ENCODE measurements at regions not wholly inside any gene's neighbourhood (a gene's known extent, or its start where the extent isn't known, plus 50 kb on each side); places are given as distances from the start of the nearest gene placed in this dataset.
"Not testable (repeated sequence)": the region's sequence is repeated elsewhere in the genome, so short reads cannot be mapped to it uniquely, and the experiment has no call there.

- H3K23ac ChIP-seq (ENCODE audit: low read depth, low read length); H4K8ac ChIP-seq (ENCODE audit: low read depth in 2 of 2, low read length in 2 of 2); H3K27me3 ChIP-seq (ENCODE audit: control insufficient read depth, insufficient read depth, low read length); BruUV-seq (replicated peaks); H3K14ac ChIP-seq (replicated peaks; ENCODE audit: low read depth, low read length); H2BK15ac ChIP-seq (ENCODE audit: low read depth, low read length); H3K79me1 ChIP-seq (ENCODE audit: low read depth in 1 of 2, low read length in 2 of 2); dilution Hi-C loops (cut with HindIII; ENCODE audit: low sequenced_read_pairs, unreplicated experiment); H3K27ac ChIP-seq (ENCODE audit: insufficient read depth, low read length); CTCF ChIA-PET; H3K9me3 ChIP-seq (ENCODE audit: control insufficient read depth, insufficient read depth, low read length); H3K4me3 ChIP-seq (ENCODE audit: insufficient read depth, low read depth, low read length); H2BK20ac ChIP-seq (ENCODE audit: low read depth, low read length); POLR2A ChIA-PET (ENCODE audit: unreplicated experiment); H2AK9ac ChIP-seq (replicated peaks; ENCODE audit: low read depth, low read length, poor library complexity); H4K20me1 ChIP-seq (ENCODE audit: insufficient read depth, low read length); H3K9ac ChIP-seq (ENCODE audit: low read depth, low read length); DNase-seq; H4K5ac ChIP-seq (ENCODE audit: low read depth, low read length); H3K36me3 ChIP-seq (ENCODE audit: control insufficient read depth, insufficient read depth, low read length); H2BK120ac ChIP-seq (ENCODE audit: low read depth, low read length); intact Hi-C loops (cut with micrococcal nuclease); H2BK5ac ChIP-seq (ENCODE audit: low read depth, low read length, poor library complexity, severe bottlenecking); H2AFZ ChIP-seq (replicated peaks; ENCODE audit: low read length, poor library complexity); H3K56ac ChIP-seq (ENCODE audit: extremely low read depth, insufficient read depth, low read length); in situ Hi-C loops (cut with MboI; ENCODE audit: low sequenced_read_pairs); H4K91ac ChIP-seq (ENCODE audit: insufficient read depth, low read depth, low read length); H3K9me1 ChIP-seq (ENCODE audit: insufficient read depth, low read length); H2AK5ac ChIP-seq (ENCODE audit: low read depth, low read length); H3K4me1 ChIP-seq (ENCODE audit: control insufficient read depth, insufficient read depth, low read length); H3K4me2 ChIP-seq (ENCODE audit: low read depth, low read length); H3K4ac ChIP-seq (ENCODE audit: low read depth, low read length); H3K18ac ChIP-seq (ENCODE audit: low read depth, low read length); ATAC-seq (ENCODE audit: low read depth): not testable (repeated sequence)
- WGBS, 2 experiments (ENCODE audit: extremely low coverage in 2 of 2, insufficient read length in 1 of 2), result 100% methylated on average over 2 of the region's 9 CpGs; no CpG with 5 or more reads in 1 of the 2 experiments
These were observed 57.3 kb upstream of the RABGAP1L start for GRCh38 chr1:174101976-174102375.

All from IMR-90 (cell line).